ENCODE measurements at regions not wholly inside any gene's neighbourhood (a gene's known extent, or its start where the extent isn't known, plus 50 kb on each side); places are given as distances from the start of the nearest gene placed in this dataset.

DNA sequence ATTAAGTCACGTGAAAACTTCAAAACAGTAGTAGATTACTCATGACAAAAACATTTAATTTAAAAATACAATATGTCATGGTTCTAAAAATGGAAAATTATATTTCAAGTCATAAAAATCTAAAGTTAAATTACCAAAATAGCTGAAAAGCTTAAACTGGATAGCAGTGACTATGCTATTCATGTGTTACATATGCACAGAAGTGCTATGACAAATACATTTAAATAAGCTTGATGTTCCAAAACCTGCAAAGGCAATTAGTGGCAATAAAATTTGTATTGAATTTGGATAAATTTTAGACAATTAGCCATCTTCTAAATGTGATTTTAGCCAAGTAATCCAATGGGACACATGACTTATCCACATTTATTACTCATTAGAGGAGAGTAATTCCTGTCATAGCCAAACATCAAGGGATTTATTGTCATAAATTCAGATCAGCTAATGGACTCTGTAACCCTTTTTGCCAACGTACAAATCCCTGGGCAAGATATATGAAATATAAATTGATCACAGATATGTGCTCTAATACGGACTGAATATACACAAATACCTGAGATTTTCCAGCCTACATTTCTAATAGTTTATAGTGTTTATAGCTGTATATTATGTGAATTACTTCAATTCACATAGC lies 419.4 kb downstream of the ISL1 start:
- H3K27ac ChIP-seq = no peak overlapping the region
- H3K4me1 ChIP-seq (replicated peaks; ENCODE audit: insufficient read depth) = no peaks in the 10 kb centered on the region
- H3K9me3 ChIP-seq (ENCODE audit: insufficient read depth, low read depth) = no peaks in the 10 kb centered on the region
- DNase-seq = no peak
- no peaks in the 10 kb centered on the region for H4K20me1 ChIP-seq (ENCODE audit: insufficient read depth)
- intact Hi-C loops (cut with micrococcal nuclease; ENCODE audit: unreplicated experiment) = no loop called here
- ChIA-PET CTCF (no interaction called here), POLR2A (ENCODE audit: unreplicated experiment) (interaction anchor here (0.6 kb wide), 1 partner anchor 8 kb away, joined by 5 read pairs; no protein-coding TSS in a partner anchor)
- BruUV-seq (replicated peaks) = no TSS peak
- H3K79me2 ChIP-seq (ENCODE audit: low read depth) = no peaks in the 10 kb centered on the region
- no peak overlapping the region for H2AFZ ChIP-seq
- H3F3A ChIP-seq (ENCODE audit: insufficient read depth, low read depth) = no peaks in the 10 kb centered on the region
- H3K27me3 ChIP-seq (ENCODE audit: insufficient read depth, low read depth) = no peaks in the 10 kb centered on the region
- TF ChIP-seq EZH2 (IDR thresholded peaks at IDR 0.05; ENCODE audit: low read depth) = no peak
- TF ChIP-seq, protein P1, sequence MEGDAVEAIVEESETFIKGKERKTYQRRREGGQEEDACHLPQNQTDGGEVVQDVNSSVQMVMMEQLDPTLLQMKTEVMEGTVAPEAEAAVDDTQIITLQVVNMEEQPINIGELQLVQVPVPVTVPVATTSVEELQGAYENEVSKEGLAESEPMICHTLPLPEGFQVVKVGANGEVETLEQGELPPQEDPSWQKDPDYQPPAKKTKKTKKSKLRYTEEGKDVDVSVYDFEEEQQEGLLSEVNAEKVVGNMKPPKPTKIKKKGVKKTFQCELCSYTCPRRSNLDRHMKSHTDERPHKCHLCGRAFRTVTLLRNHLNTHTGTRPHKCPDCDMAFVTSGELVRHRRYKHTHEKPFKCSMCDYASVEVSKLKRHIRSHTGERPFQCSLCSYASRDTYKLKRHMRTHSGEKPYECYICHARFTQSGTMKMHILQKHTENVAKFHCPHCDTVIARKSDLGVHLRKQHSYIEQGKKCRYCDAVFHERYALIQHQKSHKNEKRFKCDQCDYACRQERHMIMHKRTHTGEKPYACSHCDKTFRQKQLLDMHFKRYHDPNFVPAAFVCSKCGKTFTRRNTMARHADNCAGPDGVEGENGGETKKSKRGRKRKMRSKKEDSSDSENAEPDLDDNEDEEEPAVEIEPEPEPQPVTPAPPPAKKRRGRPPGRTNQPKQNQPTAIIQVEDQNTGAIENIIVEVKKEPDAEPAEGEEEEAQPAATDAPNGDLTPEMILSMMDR (conservative IDR thresholded peaks at IDR 0.05) = no peak
- H3K9me2 ChIP-seq (ENCODE audit: insufficient read depth) = 0 out of 2 replicates have a peak, but pooled peaks cover 3% of the 10 kb centered on the region
- no peak overlapping the region for H3K4me3 ChIP-seq
- no peak overlapping the region for H3K4me2 ChIP-seq
- H3K36me3 ChIP-seq (ENCODE audit: low read depth) = no peaks in the 10 kb centered on the region

GRCh38 chr5:51806677-51807076 lies 423.4 kb downstream of the ISL1 start:
- no TSS peak for BruUV-seq (replicated peaks)

GRCh38 chr5:51810592-51810991 lies 427.3 kb downstream of the ISL1 start:
- no TSS peak for BruUV-seq (replicated peaks)
- no peak overlapping the region for H3K4me3 ChIP-seq
- peak; percentile 40 to 89 for DNase-seq
- H3K79me2 ChIP-seq (ENCODE audit: low read depth) = no peaks in the 10 kb centered on the region
- peaks cover 17% of the 10 kb centered on the region for H3F3A ChIP-seq (ENCODE audit: insufficient read depth, low read depth)
- intact Hi-C loops (cut with micrococcal nuclease; ENCODE audit: unreplicated experiment) = no loop called here
- TF ChIP-seq, protein P1 (conservative IDR thresholded peaks at IDR 0.05) = no peak
- TF ChIP-seq EZH2 (IDR thresholded peaks at IDR 0.05; ENCODE audit: low read depth) = no peak
- ChIA-PET CTCF (no interaction called here), POLR2A (ENCODE audit: unreplicated experiment) (no interaction called here)
- no peaks in the 10 kb centered on the region for H4K20me1 ChIP-seq (ENCODE audit: insufficient read depth)
- peaks cover 3% of the 10 kb centered on the region; the same call in 1 of the 2 replicates for H3K9me2 ChIP-seq (ENCODE audit: insufficient read depth)
- no peaks in the 10 kb centered on the region for H3K27me3 ChIP-seq (ENCODE audit: insufficient read depth, low read depth)
- peaks cover 13% of the 10 kb centered on the region for H3K4me1 ChIP-seq (replicated peaks; ENCODE audit: insufficient read depth)
- H3K4me2 ChIP-seq = peak overlapping the region; percentile 25
- H2AFZ ChIP-seq = 0 out of 2 replicates have a peak overlapping the region, but pooled peaks have one; percentile 5
- no peaks in the 10 kb centered on the region for H3K36me3 ChIP-seq (ENCODE audit: low read depth)
- H3K27ac ChIP-seq = peak overlapping the region; percentile 90
- 0 out of 2 replicates have a peak, but pooled peaks cover 8% of the 10 kb centered on the region for H3K9me3 ChIP-seq (ENCODE audit: insufficient read depth, low read depth)

More at GRCh38 chr5:51806677-51807076, 423.4 kb downstream of the ISL1 start:
- TF ChIP-seq, protein P1 (conservative IDR thresholded peaks at IDR 0.05) = no peak
- TF ChIP-seq EZH2 (IDR thresholded peaks at IDR 0.05; ENCODE audit: low read depth) = no peak
- Histone ChIP-seq H3K27ac (no peak overlapping the region), H4K20me1 (ENCODE audit: insufficient read depth) (no peaks in the 10 kb centered on the region), H3K4me1 (replicated peaks; ENCODE audit: insufficient read depth) (peaks cover 13% of the 10 kb centered on the region), H3K9me2 (ENCODE audit: insufficient read depth) (peaks cover 3% of the 10 kb centered on the region; the same call in 1 of the 2 replicates), H3K36me3 (ENCODE audit: low read depth) (no peaks in the 10 kb centered on the region), H3K9me3 (ENCODE audit: insufficient read depth, low read depth) (0 out of 2 replicates have a peak, but pooled peaks cover 2% of the 10 kb centered on the region), H3K4me3 (no peak overlapping the region), H2AFZ (no peak overlapping the region; the same call in 1 of the 2 replicates), H3K4me2 (no peak overlapping the region), H3K27me3 (ENCODE audit: insufficient read depth, low read depth) (no peaks in the 10 kb centered on the region), H3K79me2 (ENCODE audit: low read depth) (no peaks in the 10 kb centered on the region), H3F3A (ENCODE audit: insufficient read depth, low read depth) (peaks cover 15% of the 10 kb centered on the region)
- DNase-seq = no peak
- CTCF ChIA-PET = no interaction called here
- intact Hi-C loops (cut with micrococcal nuclease; ENCODE audit: unreplicated experiment) = no loop called here
- POLR2A ChIA-PET (ENCODE audit: unreplicated experiment) = no interaction called here

Data from PC-9 (cell line).